Panc1 (cell line): ENCODE measurements at regions not wholly inside any gene's neighbourhood (a gene's known extent, or its start where the extent isn't known, plus 50 kb on each side); places are given as distances from the start of the nearest gene placed in this dataset.

Experiments used
- ATAC-seq: fragments of 200-7000 bp; cut with Tn5 transposase; 2 replicates; pipeline ENCODE4 v1.9.1; 2020; ENCODE audit warnings: mild to moderate bottlenecking, moderate library complexity
- BruUV-seq: library from RNA; stranded (reverse); fragments of 400-500 nt; replicated peaks from 2 replicates; lab custom pipeline; 2021; lab: Mats Ljungman, UMichigan
- CTCF ChIA-PET: fragments of 300-600 bp; sonication (Branson Sonifier 250); formaldehyde crosslinking; loops from one replicate; lab custom pipeline; 2022; ENCODE audit warnings: antibody characterized with exemption; lab: Charles Lee
- POLR2A ChIA-PET: fragments of 300-600 bp; sonication (Branson Sonifier 250); formaldehyde crosslinking; loops from one replicate; lab custom pipeline; 2022; ENCODE audit warnings: antibody characterized with exemption; lab: Charles Lee
- DNase-seq: peaks from one replicate; pipeline ENCODE4 v3.0.0-alpha.2; 2010; ENCODE audit warnings: low read depth, low spot score
- H3K27ac ChIP-seq: 2 replicates; pipeline ENCODE4 v1.5.1; 2011; ENCODE audit warnings: mild to moderate bottlenecking, low read length, inconsistent platforms
- H3K27me3 ChIP-seq: fragments of 200-500 bp; sonication (Bioruptor generic); 2 replicates; pipeline ENCODE4 v1.6.0; 2014; ENCODE audit warnings: low read length, inconsistent platforms; ENCODE audit not compliant: control insufficient read depth, insufficient read depth
- H3K36me3 ChIP-seq: fragments of 200-500 bp; sonication (Bioruptor generic); 2 replicates; pipeline ENCODE4 v1.5.1; 2014; ENCODE audit warnings: inconsistent platforms, mild to moderate bottlenecking, low read length, moderate library complexity; ENCODE audit not compliant: control insufficient read depth, insufficient read depth
- H3K4me1 ChIP-seq: 2 replicates; pipeline ENCODE4 v1.5.1; 2011; ENCODE audit warnings: inconsistent platforms, mild to moderate bottlenecking, low read length, moderate library complexity; ENCODE audit not compliant: control insufficient read depth, insufficient read depth
- H3K4me3 ChIP-seq, 2 experiments: 2 replicates each; pipeline ENCODE4 v1.5.1; 2011 to 2012; ENCODE audit warnings: low read depth in 2 of 2, low read length in 2 of 2, mild to moderate bottlenecking in 2 of 2, inconsistent platforms in 1 of 2, moderate library complexity in 1 of 2
- H3K9me3 ChIP-seq: fragments of 200-500 bp; sonication (Bioruptor generic); 2 replicates; pipeline ENCODE4 v1.5.1; 2014; ENCODE audit warnings: low read depth, mild to moderate bottlenecking, inconsistent platforms, low read length, moderate library complexity; ENCODE audit not compliant: control insufficient read depth, insufficient read depth
- CTCF ChIP-seq: fragments of 450-650 bp; IDR thresholded peaks from 2 replicates; pipeline ENCODE4 v1.5.1; 2017; ENCODE audit warnings: mild to moderate bottlenecking
- POLR2AphosphoS5 ChIP-seq: IDR thresholded peaks from 2 replicates; pipeline ENCODE4 v1.6.1; 2012; ENCODE audit warnings: mild to moderate bottlenecking, low read depth, low read length, moderate library complexity
- REST ChIP-seq, 2 experiments: IDR thresholded peaks; 2 replicates each; pipeline ENCODE4 v1.6.1; 2011 to 2012; ENCODE audit warnings: low read depth in 2 of 2, control low read depth in 1 of 2, low read length in 1 of 2, mild to moderate bottlenecking in 1 of 2, moderate library complexity in 1 of 2; ENCODE audit not compliant: insufficient read depth in 1 of 2
- SIN3A ChIP-seq: IDR thresholded peaks from 2 replicates; pipeline ENCODE4 v1.6.1; 2012; ENCODE audit warnings: low read depth, mild to moderate bottlenecking, low read length, moderate library complexity, borderline replicate concordance; ENCODE audit not compliant: insufficient read depth
- TCF7L2 ChIP-seq: IDR thresholded peaks from 2 replicates; pipeline ENCODE4 v1.6.1; 2011; ENCODE audit warnings: mild to moderate bottlenecking, low read depth, low read length, inconsistent platforms
- in situ Hi-C: cut with HindIII; loops from 2 replicates; pipeline ENCODE4 v1.10.0; 2016; ENCODE audit warnings: low sequenced_read_pairs, low pct_unique_long_range_greater_than_20kb
- intact Hi-C: fragments of 100-400 bp; cut with micrococcal nuclease; formaldehyde crosslinking; loops from one replicate; pipeline ENCODE4 v1.10.0; 2022; ENCODE audit not compliant: unreplicated experiment

GRCh38 chr4:174058846-174059245 lies 224.6 kb downstream of the FBXO8 start:
- TF ChIP-seq POLR2AphosphoS5 (no peak), CTCF (no peak), TCF7L2 (no peak), SIN3A (no peak), REST (IDR thresholded peaks at IDR 0.05; ENCODE audit: insufficient read depth in 1 of 2, low read depth in 2 of 2, low read length in 1 of 2) (no peak)
- Histone ChIP-seq H3K36me3 (no peaks in the 10 kb centered on the region), H3K27ac (no peak overlapping the region), H3K9me3 (no peaks in the 10 kb centered on the region), H3K4me1 (no peaks in the 10 kb centered on the region), H3K27me3 (no peaks in the 10 kb centered on the region), H3K4me3 (no peak overlapping the region)
- DNase-seq, result no peak
- intact Hi-C loops (no loop called here), in situ Hi-C loops (no loop called here)
- BruUV-seq, result no TSS peak
- ChIA-PET CTCF (no interaction called here), POLR2A (no interaction called here)
- no peak for ATAC-seq

GRCh38 chr4:174056959-174057358 lies 226.5 kb downstream of the FBXO8 start:
- POLR2A ChIA-PET, result no interaction called here
- BruUV-seq, result no TSS peak
- CTCF ChIA-PET, result no interaction called here
- Histone ChIP-seq H3K36me3 (no peaks in the 10 kb centered on the region), H3K27ac (no peak overlapping the region), H3K9me3 (no peaks in the 10 kb centered on the region), H3K27me3 (no peaks in the 10 kb centered on the region), H3K4me1 (no peaks in the 10 kb centered on the region), H3K4me3 (no peak overlapping the region)
- TF ChIP-seq POLR2AphosphoS5, result no peak
- no peak for TF ChIP-seq CTCF
- TF ChIP-seq REST (IDR thresholded peaks at IDR 0.05; ENCODE audit: insufficient read depth in 1 of 2, low read depth in 2 of 2, low read length in 1 of 2), result no peak
- TF ChIP-seq TCF7L2, result no peak
- TF ChIP-seq SIN3A, result no peak
- in situ Hi-C loops, result no loop called here
- intact Hi-C loops, result no loop called here
- ATAC-seq (no peak), DNase-seq (no peak)
